ENCODE measurements at regions not wholly inside any gene's neighbourhood (a gene's known extent, or its start where the extent isn't known, plus 50 kb on each side); places are given as distances from the start of the nearest gene placed in this dataset.

DNA sequence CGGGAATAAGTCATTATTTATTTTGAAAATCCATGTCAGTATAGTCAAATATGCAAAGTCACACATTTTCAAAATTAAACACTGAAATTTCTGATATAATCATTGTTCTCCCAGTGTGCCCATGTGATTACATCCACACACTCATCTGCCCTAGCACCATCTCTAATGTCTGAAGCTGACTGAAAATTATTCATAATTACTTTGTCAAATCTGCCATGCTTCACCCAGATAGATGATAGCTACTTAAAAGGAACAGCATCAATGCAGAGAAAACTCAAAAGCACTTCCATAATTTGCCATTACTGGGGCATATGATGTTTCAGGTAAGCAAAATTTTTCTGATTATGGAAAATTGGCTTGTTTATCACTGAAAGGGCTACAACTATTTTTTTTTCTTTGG lies 1433.3 kb upstream of the IGFBP7 start:
- TF ChIP-seq, protein P1, sequence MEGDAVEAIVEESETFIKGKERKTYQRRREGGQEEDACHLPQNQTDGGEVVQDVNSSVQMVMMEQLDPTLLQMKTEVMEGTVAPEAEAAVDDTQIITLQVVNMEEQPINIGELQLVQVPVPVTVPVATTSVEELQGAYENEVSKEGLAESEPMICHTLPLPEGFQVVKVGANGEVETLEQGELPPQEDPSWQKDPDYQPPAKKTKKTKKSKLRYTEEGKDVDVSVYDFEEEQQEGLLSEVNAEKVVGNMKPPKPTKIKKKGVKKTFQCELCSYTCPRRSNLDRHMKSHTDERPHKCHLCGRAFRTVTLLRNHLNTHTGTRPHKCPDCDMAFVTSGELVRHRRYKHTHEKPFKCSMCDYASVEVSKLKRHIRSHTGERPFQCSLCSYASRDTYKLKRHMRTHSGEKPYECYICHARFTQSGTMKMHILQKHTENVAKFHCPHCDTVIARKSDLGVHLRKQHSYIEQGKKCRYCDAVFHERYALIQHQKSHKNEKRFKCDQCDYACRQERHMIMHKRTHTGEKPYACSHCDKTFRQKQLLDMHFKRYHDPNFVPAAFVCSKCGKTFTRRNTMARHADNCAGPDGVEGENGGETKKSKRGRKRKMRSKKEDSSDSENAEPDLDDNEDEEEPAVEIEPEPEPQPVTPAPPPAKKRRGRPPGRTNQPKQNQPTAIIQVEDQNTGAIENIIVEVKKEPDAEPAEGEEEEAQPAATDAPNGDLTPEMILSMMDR (IDR thresholded peaks at IDR 0.05) = no peak
- ATAC-seq = no peak

DNA sequence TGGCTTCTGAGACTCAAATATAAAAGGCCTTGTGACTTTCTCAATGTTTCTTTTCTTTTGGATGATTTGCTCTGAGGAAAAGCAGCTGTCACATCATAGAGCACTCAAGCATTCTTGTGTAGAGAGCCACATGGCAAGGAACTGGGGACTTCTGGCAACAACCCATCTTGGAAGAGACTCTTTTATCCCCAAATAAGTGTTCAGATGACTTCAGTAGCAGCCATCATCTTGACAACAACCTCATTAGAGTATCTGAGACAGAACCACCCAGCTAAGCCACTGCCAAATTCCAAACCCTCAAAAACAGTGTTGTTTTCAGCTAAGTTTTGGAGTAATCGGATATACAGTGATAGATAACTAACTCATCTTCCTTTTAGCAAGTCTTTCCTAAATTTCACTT lies 1431.7 kb upstream of the IGFBP7 start:
- ATAC-seq (no peak), DNase-seq (peak in 2 of 4 donors; percentile 10 to 27)
- H3K4me3 ChIP-seq = no peak overlapping the region
- H3K4me1 ChIP-seq = no peaks in the 10 kb centered on the region
- H3K36me3 ChIP-seq = no peaks in the 10 kb centered on the region
- no peaks in the 10 kb centered on the region for H3K27me3 ChIP-seq
- no peak overlapping the region for H3K27ac ChIP-seq
- TF ChIP-seq, protein P1 (IDR thresholded peaks at IDR 0.05) = no peak
- intact Hi-C loops (cut with DNase I) = no loop called here
- H3K9me3 ChIP-seq = no peaks in the 10 kb centered on the region

More for the DNA sequence above, 1433.3 kb upstream of the IGFBP7 start:
- Histone ChIP-seq H3K4me1 (no peaks in the 10 kb centered on the region), H3K27ac (no peak overlapping the region), H3K27me3 (no peaks in the 10 kb centered on the region), H3K9me3 (no peaks in the 10 kb centered on the region), H3K36me3 (no peaks in the 10 kb centered on the region), H3K4me3 (no peak overlapping the region)
- intact Hi-C loops (cut with DNase I) = no loop called here
- no peak for DNase-seq

DNA sequence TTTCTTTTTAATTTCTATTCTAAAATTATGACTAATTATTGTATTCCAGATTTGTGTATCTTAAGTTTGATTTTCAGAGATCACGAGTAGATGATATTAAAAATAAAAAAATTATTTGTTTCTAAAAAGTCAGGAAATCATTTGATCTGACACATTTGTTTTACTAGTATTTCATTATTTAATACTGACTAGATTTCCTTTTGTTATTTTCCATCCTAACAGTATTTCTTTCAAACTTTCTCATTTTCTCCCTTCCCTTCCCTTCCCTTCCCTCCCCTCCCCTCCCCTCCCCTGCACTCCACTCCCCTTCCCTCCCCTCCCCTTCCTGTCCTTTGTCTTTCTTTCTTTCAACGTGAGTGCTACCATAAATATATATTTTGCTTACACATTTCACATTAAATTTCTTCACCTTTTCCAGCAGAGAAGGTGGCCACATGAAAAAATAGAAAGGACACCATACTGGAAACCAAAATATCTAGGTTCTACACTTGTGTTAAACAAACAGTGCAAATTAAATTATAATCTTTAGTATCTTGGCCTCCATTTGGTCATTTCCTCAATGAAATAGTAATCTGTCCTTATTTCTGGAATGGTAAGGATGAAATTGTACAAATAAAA lies 1412.7 kb upstream of the IGFBP7 start:
- no peak for ATAC-seq
- TF ChIP-seq, protein P1 (IDR thresholded peaks at IDR 0.05) = no peak
- Histone ChIP-seq H3K9me3 (no peaks in the 10 kb centered on the region), H3K4me1 (no peaks in the 10 kb centered on the region), H3K27ac (no peak overlapping the region), H3K27me3 (no peaks in the 10 kb centered on the region), H3K4me3 (no peak overlapping the region), H3K36me3 (no peaks in the 10 kb centered on the region)
- DNase-seq = no peak
- intact Hi-C loops (cut with DNase I) = no loop called here

DNA sequence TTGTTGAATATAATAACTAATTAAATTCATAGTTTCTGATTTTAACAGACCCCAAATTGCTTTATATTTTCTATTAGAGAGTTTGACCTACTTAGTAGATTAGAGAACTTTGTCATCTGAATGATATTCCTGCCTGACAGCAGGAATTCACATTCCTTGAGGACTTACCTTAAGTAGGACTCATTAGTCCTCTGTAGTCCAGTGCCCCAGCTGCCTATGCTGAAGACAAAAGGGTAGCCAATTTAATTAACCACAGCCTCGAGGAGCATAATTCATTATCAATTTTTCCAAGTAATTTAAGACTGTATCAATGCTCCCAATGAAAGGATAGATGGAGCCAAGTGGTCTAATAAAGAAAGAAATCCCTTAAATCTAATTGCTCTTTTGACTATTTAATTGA lies 1405.0 kb upstream of the IGFBP7 start:
- no peak for ATAC-seq
- no peak overlapping the region for H3K4me3 ChIP-seq

DNA sequence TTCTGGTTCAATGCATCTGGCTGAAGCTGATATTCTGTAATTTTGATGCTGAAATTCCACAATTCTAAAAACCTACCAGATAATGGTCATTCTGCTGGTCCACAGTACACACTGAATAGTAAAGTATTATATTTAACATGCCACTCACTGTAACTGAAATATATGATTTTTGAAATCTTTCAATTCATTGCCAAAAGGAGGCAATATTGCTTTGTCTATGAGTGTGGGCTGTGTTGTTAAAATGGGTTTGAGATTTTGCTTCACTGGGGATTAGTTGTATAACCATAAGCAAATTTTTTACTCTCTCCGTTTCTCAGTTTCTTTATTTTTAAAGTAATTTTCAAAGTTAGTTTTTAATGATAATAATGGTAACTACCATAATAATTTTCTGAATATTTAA lies 1404.1 kb upstream of the IGFBP7 start:
- Histone ChIP-seq H3K9me3 (no peaks in the 10 kb centered on the region), H3K4me3 (no peak overlapping the region), H3K27ac (no peak overlapping the region), H3K4me1 (no peaks in the 10 kb centered on the region), H3K36me3 (no peaks in the 10 kb centered on the region), H3K27me3 (no peaks in the 10 kb centered on the region)
- intact Hi-C loops (cut with DNase I) = no loop called here
- no peak for ATAC-seq
- TF ChIP-seq, protein P1 (IDR thresholded peaks at IDR 0.05) = no peak
- no peak for DNase-seq

More for the DNA sequence above, 1405.0 kb upstream of the IGFBP7 start:
- Histone ChIP-seq H3K27me3 (no peaks in the 10 kb centered on the region), H3K4me1 (no peaks in the 10 kb centered on the region), H3K9me3 (no peaks in the 10 kb centered on the region), H3K36me3 (no peaks in the 10 kb centered on the region), H3K27ac (no peak overlapping the region)
- DNase-seq = no peak
- intact Hi-C loops (cut with DNase I) = no loop called here
- TF ChIP-seq, protein P1 (IDR thresholded peaks at IDR 0.05) = no peak

All from left lung (tissue), 4 donors.